Caco-2 (cell line): ENCODE measurements at regions not wholly inside any gene's neighbourhood (a gene's known extent, or its start where the extent isn't known, plus 50 kb on each side); places are given as distances from the start of the nearest gene placed in this dataset.

Experiments
- BruUV-seq: library from RNA; stranded (reverse); fragments of 400-500 nt; replicated peaks from 2 replicates; lab custom pipeline; 2021; lab: Mats Ljungman, UMichigan
- CTCF ChIA-PET: fragments of 300-600 bp; sonication (Branson Sonifier 250); formaldehyde crosslinking; loops from one replicate; lab custom pipeline; 2022; ENCODE audit warnings: antibody characterized with exemption; lab: Charles Lee
- POLR2A ChIA-PET: fragments of 300-600 bp; sonication (Branson Sonifier 250); formaldehyde crosslinking; loops from one replicate; lab custom pipeline; 2022; ENCODE audit warnings: antibody characterized with exemption; lab: Charles Lee
- DNase-seq, 2 experiments: peaks; one replicate each; pipeline versions ENCODE4 v3.0.0 to v3.0.0-alpha.2; 2020 to 2022
- H3K27me3 ChIP-seq: replicated peaks from 2 replicates; pipeline ENCODE4 v1.6.0; 2011; ENCODE audit warnings: low read length; ENCODE audit not compliant: control insufficient read depth, insufficient read depth
- H3K36me3 ChIP-seq: 2 replicates; pipeline ENCODE4 v1.5.1; 2011; ENCODE audit warnings: low read length; ENCODE audit not compliant: control insufficient read depth, insufficient read depth
- H3K4me1 ChIP-seq: fragments of 250-450 bp; sonication (Bioruptor Pico); 2 replicates; pipeline ENCODE4 v1.5.1; 2020; ENCODE audit warnings: mild to moderate bottlenecking
- H3K4me3 ChIP-seq: 2 replicates; pipeline ENCODE4 v1.5.1; 2011; ENCODE audit warnings: low read depth, mild to moderate bottlenecking, control low read depth, low read length
- H3K9me3 ChIP-seq: fragments of 250-450 bp; sonication (Bioruptor Pico); 2 replicates; pipeline ENCODE4 v1.5.1; 2020; ENCODE audit warnings: mild to moderate bottlenecking, moderate library complexity
- H3K27ac Mint-ChIP-seq: one replicate; pipeline ENCODE4 v1.8.0; 2022; ENCODE audit warnings: mixed read lengths; ENCODE audit not compliant: unreplicated experiment
- H3K27me3 Mint-ChIP-seq: one replicate; pipeline ENCODE4 v1.8.0; 2022; ENCODE audit warnings: mixed read lengths; ENCODE audit not compliant: insufficient read depth, unreplicated experiment
- H3K36me3 Mint-ChIP-seq: one replicate; pipeline ENCODE4 v1.8.0; 2022; ENCODE audit warnings: mild to moderate bottlenecking, mixed read lengths; ENCODE audit not compliant: insufficient read depth, unreplicated experiment
- H3K4me1 Mint-ChIP-seq: one replicate; pipeline ENCODE4 v1.8.0; 2022; ENCODE audit warnings: low read depth, mixed read lengths; ENCODE audit not compliant: unreplicated experiment
- H3K4me3 Mint-ChIP-seq: one replicate; pipeline ENCODE4 v1.8.0; 2022; ENCODE audit warnings: mild to moderate bottlenecking, moderate library complexity, mixed read lengths; ENCODE audit not compliant: unreplicated experiment
- H3K9me3 Mint-ChIP-seq: one replicate; pipeline ENCODE4 v1.8.0; 2022; ENCODE audit warnings: mixed read lengths; ENCODE audit not compliant: unreplicated experiment
- intact Hi-C: fragments of 100-400 bp; cut with micrococcal nuclease; formaldehyde crosslinking; loops from one replicate; pipeline ENCODE4 v1.10.0; 2022; ENCODE audit not compliant: unreplicated experiment
- TF ChIP-seq, protein P1 (sequence below), 2 experiments: fragments of 200-600 bp in 1 of 2; IDR thresholded peaks; 1 replicate in 1 of 2; 2 replicates in 1 of 2; pipeline versions ENCODE4 v1.5.1 to v1.8.0; 2011 to 2022; ENCODE audit warnings: antibody characterized with exemption in 1 of 2, control low read depth in 1 of 2, inconsistent platforms in 1 of 2, low read depth in 1 of 2, low read length in 1 of 2, mild to moderate bottlenecking in 1 of 2, moderate library complexity in 1 of 2; ENCODE audit not compliant: insufficient read depth in 1 of 2, severe bottlenecking in 1 of 2, unreplicated experiment in 1 of 2

- intact Hi-C loops, result no loop called here
- no peaks in the 10 kb centered on the region for H3K4me1 ChIP-seq
- no peak overlapping the region for H3K27ac Mint-ChIP-seq
- H3K9me3 Mint-ChIP-seq, result no peaks in the 10 kb centered on the region
- POLR2A ChIA-PET, result no interaction called here
- H3K4me3 ChIP-seq, result no peak overlapping the region
- DNase-seq, result no peak
- no peaks in the 10 kb centered on the region for H3K4me1 Mint-ChIP-seq
- no peaks in the 10 kb centered on the region for H3K27me3 ChIP-seq
- CTCF ChIA-PET, result no interaction called here
- no peaks in the 10 kb centered on the region for H3K36me3 ChIP-seq
- H3K27me3 Mint-ChIP-seq, result peaks cover 14% of the 10 kb centered on the region
- TF ChIP-seq, protein P1, sequence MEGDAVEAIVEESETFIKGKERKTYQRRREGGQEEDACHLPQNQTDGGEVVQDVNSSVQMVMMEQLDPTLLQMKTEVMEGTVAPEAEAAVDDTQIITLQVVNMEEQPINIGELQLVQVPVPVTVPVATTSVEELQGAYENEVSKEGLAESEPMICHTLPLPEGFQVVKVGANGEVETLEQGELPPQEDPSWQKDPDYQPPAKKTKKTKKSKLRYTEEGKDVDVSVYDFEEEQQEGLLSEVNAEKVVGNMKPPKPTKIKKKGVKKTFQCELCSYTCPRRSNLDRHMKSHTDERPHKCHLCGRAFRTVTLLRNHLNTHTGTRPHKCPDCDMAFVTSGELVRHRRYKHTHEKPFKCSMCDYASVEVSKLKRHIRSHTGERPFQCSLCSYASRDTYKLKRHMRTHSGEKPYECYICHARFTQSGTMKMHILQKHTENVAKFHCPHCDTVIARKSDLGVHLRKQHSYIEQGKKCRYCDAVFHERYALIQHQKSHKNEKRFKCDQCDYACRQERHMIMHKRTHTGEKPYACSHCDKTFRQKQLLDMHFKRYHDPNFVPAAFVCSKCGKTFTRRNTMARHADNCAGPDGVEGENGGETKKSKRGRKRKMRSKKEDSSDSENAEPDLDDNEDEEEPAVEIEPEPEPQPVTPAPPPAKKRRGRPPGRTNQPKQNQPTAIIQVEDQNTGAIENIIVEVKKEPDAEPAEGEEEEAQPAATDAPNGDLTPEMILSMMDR (IDR thresholded peaks at IDR 0.05; ENCODE audit: insufficient read depth in 1 of 2, low read depth in 1 of 2, low read length in 1 of 2, severe bottlenecking in 1 of 2, unreplicated experiment in 1 of 2), result no peak
- H3K9me3 ChIP-seq, result no peaks in the 10 kb centered on the region
- H3K4me3 Mint-ChIP-seq, result no peak overlapping the region
- BruUV-seq, result no TSS peak
- no peaks in the 10 kb centered on the region for H3K36me3 Mint-ChIP-seq
These were observed 220.0 kb downstream of the ADGRG6 start for GRCh38 chr6:142521791-142522190.

GRCh38 chr6:142523515-142524375 lies 221.9 kb downstream of the ADGRG6 start:
- BruUV-seq, result no TSS peak
- POLR2A ChIA-PET, result no interaction called here
- Mint-ChIP-seq H3K4me3 (no peak overlapping the region), H3K36me3 (no peaks in the 10 kb centered on the region), H3K9me3 (no peaks in the 10 kb centered on the region), H3K27me3 (peaks cover 10% of the 10 kb centered on the region), H3K4me1 (no peaks in the 10 kb centered on the region), H3K27ac (no peak overlapping the region)
- intact Hi-C loops, result no loop called here
- CTCF ChIA-PET, result interaction anchor here (0.9 kb wide), 1 partner anchor 42 kb away, joined by 3 read pairs; no protein-coding TSS in a partner anchor
- H3K4me1 ChIP-seq, result no peaks in the 10 kb centered on the region
- no peak overlapping the region for H3K4me3 ChIP-seq
- H3K27me3 ChIP-seq, result no peaks in the 10 kb centered on the region
- H3K36me3 ChIP-seq, result no peaks in the 10 kb centered on the region
- TF ChIP-seq, protein P1 (IDR thresholded peaks at IDR 0.05; ENCODE audit: insufficient read depth in 1 of 2, low read depth in 1 of 2, low read length in 1 of 2, severe bottlenecking in 1 of 2, unreplicated experiment in 1 of 2), result no peak
- H3K9me3 ChIP-seq, result no peaks in the 10 kb centered on the region
- DNase-seq, result no peak

- intact Hi-C loops, result no loop called here
- H3K27me3 ChIP-seq, result no peaks in the 10 kb centered on the region
- H3K27ac Mint-ChIP-seq, result no peak overlapping the region
- no peaks in the 10 kb centered on the region for H3K27me3 Mint-ChIP-seq
- TF ChIP-seq, protein P1 (IDR thresholded peaks at IDR 0.05; ENCODE audit: insufficient read depth in 1 of 2, low read depth in 1 of 2, low read length in 1 of 2, severe bottlenecking in 1 of 2, unreplicated experiment in 1 of 2), result no peak
- 0 out of 2 replicates have a peak, but pooled peaks cover 4% of the 10 kb centered on the region for H3K9me3 ChIP-seq
- ChIA-PET CTCF (no interaction called here), POLR2A (no interaction called here)
- BruUV-seq, result no TSS peak
- H3K36me3 ChIP-seq, result no peaks in the 10 kb centered on the region
- no peaks in the 10 kb centered on the region for H3K4me1 ChIP-seq
- H3K36me3 Mint-ChIP-seq, result no peaks in the 10 kb centered on the region
- peaks cover 9% of the 10 kb centered on the region for H3K4me1 Mint-ChIP-seq
- H3K9me3 Mint-ChIP-seq, result peaks cover 17% of the 10 kb centered on the region
- H3K4me3 ChIP-seq, result no peak overlapping the region
- no peak overlapping the region for H3K4me3 Mint-ChIP-seq
- DNase-seq, result no peak
These were observed 228.8 kb downstream of the ADGRG6 start for GRCh38 chr6:142530566-142530965.
